Activated CD4-positive, alpha-beta T cell treated with anti-CD3 and anti-CD28 coated beads, Interleukin-2, amount 50 U/mL, for 1 hour (primary cell): ENCODE measurements at regions not wholly inside any gene's neighbourhood (a gene's known extent, or its start where the extent isn't known, plus 50 kb on each side); places are given as distances from the start of the nearest gene placed in this dataset.
"Not testable (repeated sequence)": the region's sequence is repeated elsewhere in the genome, so short reads cannot be mapped to it uniquely, and the experiment has no call there.

Experiments used
- DNase-seq: peaks from one replicate; pipeline ENCODE4 v3.0.0-alpha.2; 2020

DNA sequence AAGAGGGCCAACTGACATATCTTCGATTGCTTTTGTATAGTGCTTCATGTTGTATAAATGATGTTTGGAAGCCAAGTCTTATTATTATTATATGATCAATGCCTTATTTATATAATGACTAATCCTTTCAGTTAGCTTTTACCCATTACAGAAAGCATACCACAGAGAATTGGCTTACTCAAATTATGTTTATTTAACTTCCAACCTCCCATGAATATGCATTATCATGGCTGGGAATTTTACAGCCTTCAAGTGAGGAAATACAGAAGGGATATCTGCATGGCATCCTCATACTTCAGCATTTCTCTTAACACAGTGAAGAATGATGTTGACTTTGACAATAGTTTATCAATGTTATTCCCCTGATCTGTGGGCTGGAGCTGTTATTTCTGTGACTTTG is 225.9 kb upstream of the GAP43 start:
- DNase-seq = no peak

DNA sequence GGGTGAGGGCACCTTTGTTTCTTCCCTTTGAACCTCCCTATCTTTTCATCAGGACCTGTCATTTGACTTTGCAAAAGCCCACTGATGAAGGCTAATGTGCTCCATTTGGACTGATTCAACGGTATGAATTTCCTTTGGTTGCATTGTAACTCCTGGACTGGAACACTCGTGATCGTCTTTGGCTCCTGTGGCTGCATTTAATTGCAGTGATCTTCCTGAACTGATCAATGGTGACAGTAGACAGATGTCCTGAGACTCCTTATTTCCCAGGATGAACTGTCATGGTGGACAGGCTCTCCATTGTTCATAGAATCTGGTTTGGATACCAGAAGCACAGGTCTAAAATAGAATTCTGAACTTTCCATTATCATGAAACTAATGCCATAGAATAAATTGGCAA is 224.8 kb upstream of the GAP43 start:
- DNase-seq = no peak

DNA sequence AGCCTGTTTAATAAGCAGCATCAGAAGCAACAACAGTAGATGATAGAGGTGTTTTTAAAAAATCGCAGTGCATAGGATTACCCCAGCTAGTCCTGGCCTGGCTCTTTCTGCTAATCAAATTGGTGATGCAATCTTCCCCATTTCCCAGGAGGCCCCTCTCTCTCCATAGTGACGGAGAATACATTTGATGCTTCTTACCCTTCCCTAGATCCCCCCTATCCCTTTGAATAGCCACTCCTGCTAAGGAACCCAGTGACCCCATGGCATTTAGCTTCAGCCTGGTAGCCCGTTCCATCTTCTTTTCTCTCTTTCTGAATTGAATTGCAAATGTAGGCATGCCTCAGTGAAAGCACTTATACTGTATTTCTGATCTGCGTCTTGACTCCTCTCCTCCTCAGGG is 223.6 kb upstream of the GAP43 start:
- no peak for DNase-seq

DNA sequence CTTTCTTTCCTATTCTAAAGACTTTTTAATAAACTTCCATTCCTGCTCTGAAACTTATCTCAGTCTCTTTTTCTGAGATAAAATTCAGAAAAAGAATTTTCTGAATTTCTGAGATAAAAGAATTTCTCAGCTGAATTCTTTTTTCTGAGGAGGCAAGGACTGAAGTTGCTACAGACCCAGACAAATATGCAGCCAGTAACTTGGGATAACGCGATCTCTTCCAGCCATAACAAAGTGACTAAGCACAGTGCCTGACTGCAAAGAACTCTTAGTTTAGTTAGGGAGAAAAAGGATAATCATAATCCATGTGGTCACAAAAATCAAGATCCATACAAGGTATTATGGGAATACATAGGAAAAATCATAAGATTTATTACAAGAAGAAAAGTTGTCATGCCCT is 222.0 kb upstream of the GAP43 start:
- DNase-seq = no peak

DNA sequence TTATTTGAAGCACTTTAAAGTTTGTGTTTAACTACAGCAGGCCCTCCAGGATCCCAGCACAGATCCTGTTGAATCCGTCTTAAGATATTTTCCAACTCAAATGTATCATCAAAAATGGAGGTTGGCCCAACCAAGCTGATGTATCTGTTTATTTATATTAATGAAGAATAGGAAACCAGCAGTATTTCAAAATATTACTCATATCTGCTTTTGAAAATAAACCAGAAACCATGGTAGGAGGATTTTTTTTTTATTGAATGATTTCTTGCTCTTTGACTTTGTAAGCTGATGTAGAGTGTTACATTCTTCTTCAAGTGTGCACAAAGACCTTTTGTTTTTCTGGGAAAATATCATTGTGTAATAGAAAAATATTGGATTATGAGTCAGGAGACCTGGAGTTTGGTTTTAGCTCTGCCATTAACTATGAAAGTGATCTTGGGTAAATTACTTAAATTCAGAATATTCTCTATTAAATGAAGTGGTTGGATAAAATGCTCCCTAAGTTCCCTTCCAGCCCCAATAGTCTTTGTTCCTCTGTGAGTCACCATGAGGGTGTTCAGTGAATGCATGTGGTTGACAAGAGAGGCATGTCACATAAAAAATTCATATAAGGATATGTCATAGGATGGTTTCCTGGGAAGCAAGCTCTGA is 221.3 kb upstream of the GAP43 start:
- DNase-seq = no peak

DNA sequence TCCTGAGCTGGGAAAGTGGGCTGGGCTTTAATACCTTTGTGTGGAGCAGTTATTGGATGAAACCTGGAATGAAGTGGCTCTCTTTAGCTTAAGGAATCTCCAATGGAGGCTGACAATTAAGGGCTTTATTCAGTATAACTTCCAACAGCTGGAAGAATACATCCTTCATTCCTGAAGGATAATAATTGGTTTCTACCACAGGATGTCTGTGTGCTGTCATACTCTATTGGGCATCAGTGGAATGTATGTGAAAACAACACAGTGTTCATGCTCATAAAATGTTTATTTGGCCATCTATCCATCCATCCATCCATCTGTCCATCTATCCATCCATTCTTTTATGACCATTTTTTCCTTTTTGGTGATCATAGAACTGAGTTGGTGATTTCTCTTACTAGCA is 220.7 kb upstream of the GAP43 start:
- no peak for DNase-seq

DNA sequence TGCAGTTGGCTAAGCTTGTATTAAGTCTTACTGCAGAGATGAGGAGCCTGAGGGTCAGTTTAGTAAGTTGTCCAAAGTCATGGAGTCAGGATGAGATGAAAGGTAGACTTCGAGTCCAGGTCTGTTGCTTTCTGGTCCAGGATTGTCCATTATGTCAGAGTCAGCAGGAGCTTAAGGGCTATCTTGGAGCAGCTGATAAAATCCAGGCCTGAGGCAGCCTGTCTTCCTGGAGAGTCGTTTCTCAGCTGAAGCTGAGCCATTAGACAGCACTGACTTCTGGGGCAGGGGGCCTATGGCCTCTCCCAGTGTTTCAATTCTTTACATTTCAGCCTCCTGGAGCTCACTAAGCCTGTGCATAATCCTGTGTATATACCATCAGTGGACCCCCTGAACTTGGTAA is 219.5 kb upstream of the GAP43 start:
- DNase-seq = no peak

DNA sequence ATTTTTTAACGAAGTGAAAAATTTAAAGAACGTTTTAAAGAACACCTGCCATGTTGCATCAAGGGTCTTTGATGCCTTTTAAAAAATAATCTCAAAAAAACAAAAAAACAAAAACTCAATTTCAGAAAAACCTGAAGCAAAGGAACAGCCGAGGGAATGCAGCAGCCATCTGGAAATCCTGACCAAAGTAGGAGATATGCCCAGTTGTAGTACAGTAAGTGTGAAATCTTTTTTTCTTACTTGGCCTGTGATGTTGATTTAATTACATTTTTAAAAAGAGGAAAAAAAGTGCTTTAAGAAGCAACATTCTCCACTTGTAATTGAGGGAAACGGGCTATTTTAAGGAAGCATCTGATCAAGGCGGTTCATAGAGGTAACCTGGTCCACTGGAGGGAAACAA is 213.7 kb upstream of the GAP43 start:
- DNase-seq = no peak

DNA sequence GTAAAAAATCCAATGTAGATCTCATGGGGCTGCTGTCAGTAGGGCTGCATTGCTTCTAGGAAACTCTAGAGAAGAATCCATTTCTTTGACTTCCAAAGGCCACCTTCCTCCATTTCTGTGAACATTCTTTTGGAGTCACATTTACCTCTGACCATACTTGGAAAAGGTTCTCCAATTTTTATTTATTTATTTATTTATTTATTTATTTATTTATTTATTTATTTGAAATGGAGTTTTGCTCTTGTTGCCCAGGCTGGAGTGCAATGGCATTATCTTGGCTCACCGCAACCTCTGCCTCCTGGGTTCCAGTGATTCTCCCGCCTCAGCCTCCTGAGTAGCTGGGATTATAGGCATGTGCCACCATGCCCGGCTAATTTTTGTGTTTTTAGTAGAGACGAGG is 208.7 kb upstream of the GAP43 start:
- DNase-seq = not testable (repeated sequence)

DNA sequence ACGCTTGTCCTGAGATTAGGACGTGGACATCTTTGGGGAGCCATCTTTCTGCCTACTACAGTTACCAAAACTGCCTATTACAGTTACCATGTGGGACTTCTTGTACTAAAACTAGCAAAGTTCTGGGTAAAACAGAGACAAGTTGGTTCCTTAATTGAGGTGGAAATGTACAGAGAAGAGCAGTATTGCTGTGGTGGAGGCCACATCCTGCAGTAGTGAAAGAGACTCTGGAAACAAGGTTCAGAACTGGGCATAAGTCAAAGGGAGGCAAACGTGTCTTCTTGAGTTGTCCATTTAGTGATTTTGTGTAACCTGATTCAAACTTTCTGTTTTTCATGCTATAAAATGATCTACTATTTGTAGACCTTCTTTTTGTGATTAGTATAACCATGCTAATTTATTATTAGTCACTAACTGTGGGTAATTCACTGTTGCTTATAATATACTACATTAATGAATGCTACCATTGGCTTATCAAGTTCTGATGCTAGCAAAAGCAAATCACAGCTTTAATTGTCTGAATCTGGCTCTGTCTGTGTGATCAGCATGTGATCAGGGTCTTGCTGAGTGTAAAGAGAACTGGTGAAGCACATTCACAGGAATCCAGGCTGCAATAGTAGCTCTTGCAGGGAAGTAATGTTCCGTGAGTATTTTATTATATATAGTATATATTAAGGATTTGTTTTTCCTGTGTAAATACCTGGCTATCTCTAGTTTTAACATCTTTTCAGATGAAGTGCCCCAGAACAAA is 207.9 kb upstream of the GAP43 start:
- DNase-seq = no peak

DNA sequence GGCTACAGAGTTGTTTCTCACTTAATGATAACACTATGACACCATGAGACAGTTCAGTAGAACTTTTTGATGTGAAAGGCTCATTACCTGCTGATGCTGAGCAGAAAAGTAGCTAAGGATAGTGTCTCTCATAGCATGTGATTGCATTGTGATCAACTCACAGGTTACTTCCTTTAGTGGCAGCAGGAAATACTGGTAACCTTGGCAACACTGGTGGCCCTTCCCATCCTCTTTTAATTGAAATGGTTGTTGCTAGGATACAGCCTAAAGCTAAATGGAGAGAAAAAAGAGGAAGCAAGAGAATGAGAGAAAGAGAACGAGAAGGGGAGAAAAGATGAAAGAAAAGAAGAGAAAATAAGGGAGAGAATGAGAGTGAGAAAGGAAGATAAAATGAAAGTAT is 204.7 kb upstream of the GAP43 start:
- DNase-seq = no peak

DNA sequence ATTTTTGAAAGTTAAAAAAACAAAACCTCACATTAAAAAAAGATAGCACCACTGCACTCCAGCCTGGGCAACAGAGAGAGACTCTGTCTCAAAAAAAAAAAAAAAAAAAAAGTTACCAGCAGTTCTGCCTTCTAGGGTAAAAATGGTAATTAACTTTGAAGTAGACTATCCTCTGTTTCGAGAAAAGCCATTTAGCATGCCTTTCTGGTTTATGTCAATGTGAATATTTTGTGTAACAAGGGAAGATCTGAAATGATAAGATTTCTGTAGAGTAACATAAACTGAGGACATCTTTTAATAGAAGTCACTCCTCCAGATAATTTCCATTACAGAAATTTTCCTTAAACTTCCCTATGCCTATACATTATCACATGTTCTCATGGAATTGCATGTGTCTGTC is 203.2 kb upstream of the GAP43 start:
- no peak for DNase-seq

DNA sequence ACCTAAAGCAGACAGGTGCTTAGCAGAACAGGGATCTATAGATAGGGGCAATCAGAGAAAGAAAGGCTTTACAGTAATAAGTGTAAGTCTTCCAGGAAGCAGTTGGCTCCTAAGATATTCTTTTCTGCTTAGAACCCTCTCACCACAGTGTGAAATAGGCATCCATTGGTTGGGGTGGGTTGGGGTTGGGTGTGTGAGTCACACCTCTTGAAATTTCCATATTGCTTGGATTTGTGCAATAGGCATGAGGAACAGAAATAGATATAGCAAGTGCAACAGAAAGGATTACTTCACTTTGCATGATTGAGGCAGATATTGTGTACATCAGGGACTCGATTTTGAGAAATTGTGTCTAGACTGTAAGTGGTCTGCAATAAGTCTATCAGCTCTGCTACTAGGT is 200.1 kb upstream of the GAP43 start:
- no peak for DNase-seq

DNA sequence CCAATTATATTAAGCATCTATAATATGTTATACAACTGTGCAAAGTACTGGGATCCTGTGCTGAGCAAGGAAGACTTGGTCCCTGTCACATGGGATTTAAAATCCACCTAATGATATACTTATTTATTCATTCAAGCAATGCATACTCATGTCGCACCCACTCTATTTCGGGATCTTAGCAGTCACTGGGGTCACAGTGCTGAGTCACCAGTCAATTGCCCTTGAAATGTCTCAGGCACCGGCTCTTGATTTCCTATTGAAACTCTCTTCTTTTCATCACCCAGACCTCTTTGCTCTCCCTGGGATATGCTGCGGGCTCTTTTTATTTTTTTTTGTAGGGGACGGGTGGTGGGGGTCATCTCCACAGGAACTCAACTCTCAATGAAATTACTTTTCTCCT is 194.5 kb upstream of the GAP43 start:
- DNase-seq = no peak

DNA sequence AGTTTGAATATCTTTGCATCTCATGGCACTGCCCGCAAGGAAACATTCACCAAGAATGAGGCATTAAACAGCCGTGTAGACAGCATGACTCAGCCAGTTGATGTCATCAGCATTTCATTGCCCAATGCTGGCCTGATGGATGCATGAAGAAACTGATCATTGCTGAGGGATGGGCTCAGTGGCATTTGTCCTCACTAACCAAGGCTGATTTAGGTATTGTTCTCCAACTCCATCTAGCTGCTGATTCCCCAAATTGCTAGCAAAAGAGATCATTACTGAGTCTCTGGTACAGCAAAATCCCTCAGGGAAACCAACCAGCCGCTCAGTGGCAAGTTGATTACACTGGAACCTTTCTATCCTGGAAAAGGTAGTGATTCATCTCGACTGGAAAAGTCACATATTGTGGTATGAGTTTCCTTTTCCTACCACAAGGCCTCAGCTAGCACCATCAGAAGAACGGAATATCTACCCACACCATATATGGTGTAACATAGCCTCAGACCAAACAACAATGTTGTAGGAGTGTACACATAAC is 186.5 kb upstream of the GAP43 start:
- DNase-seq = no peak

DNA sequence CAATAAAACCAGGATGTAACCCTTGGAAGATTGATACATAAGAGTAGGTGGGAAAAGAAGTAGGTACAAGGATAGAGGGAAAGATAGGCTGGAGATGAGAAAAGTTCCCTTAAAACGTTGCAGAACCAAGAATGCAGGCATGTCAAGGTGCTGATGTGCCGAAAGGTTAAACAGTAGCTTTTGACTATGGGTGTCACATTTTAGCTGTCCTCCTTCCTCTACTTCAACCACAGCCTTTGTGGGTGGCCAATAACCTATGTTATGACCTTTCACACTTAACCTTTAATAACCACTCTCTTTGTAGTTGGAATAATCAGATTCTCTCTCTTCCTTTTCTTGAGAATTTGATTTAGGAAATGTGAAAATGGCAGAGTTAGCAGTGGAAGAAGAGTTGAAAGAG is 184.5 kb upstream of the GAP43 start:
- no peak for DNase-seq

DNA sequence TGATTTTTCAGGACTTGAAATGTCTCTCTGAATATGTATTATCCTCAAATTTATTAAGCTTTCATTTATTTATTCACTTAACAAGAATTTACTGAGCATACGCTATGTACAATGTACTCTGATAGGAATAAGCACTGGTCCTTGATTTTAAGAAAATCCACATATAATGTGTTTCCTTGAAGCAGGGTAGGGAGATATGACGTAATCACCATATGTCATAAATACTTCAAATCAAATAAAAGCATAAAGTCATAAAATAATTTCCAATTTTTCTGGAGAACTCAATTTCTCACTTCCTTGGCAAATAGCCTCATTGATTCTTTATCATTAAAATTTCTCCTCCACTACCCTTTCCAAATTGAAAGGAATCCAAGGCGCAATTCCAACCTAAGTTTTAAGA is 177.8 kb upstream of the GAP43 start:
- DNase-seq = no peak

DNA sequence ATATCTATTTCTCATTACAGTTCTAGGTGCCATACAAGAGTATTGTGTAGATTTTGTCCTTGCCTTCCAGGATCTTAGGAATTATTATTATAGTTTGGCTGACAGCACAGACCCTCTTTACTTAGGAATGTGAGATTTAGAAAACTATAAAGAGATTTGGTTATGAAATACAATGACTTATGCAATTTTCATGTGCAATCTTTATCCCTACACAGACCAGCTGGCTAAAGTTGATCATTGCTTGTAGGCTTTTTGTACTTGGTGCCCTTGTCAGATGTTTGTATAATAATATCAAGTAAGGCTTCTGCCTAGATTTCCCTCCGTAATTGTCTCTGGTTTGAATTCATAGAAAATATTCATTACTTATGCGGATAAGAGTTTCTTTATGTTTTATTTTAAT is 174.5 kb upstream of the GAP43 start:
- no peak for DNase-seq

DNA sequence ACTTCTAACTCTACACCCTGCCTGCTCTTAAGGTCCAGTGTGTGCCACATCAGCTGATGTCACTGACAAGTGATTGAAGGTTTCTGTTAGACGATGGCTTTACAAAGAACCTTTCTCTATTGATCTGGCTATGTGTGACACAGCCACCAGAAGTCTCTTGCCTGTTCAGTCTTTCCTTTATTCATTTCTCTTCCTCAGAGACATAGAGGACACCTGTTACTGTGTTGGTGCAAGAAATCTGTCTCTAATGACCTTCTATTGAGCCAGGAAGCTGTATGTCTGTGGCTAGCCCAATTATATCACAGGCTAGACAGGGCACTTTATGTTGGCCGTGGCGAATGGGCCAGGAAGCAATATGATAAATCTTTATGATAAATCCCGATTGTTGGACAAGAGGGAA is 173.3 kb upstream of the GAP43 start:
- DNase-seq = no peak

DNA sequence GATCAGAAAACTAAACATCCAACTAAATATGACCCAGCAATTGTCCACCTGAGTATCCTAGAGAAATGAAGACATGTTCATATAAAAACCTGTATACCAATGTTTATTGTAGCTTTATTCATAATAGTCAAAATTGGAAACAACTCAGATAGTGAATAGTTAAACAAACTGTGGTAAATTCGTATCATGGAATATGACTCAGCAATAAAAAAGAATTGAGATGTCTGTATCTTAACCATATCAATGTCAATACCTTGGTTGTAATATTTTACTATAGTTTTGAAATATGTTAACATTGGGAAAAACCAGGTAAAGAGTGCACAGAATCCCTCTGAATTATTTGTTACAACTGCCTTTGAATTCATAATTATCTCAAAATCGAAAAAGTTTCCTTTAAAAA is 159.3 kb upstream of the GAP43 start:
- no peak for DNase-seq

DNA sequence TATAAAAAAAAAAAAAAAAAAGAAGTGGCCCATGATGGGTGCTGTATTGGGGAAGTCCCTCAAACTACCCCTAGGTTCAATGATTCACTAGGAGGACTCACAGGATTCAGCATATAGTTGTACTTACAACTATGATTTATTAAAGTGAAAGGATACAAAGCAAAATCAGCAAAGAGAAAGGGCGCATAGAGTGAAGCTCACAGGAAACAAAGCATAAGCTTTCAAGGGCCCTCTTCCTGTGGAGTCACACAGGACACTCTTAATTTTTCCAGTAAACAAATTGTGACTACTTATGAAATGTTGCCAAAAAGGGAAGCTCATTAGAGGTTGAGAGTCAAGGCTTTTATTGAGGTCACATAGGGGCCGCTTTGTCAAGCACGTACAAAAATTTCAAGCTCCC is 153.7 kb upstream of the GAP43 start:
- no peak for DNase-seq

DNA sequence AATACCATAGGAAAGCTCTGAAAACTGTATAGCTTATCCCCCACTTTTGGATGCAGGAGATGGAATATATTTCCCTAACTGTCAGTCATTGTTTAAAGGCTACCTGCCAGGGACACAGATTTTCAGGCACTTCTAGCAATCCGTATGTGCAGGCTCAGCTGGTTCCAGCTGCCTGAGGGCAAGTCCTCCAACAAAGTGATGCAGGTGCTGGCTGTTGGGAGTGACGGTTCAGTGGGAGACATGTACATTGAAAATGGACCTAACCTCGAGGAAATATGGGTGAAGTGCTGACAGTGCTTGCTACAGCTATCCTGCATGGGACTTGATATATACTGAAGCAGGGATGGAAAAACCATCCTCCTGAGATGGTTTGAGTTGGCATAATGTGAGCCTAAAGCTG is 153.1 kb upstream of the GAP43 start:
- DNase-seq = no peak

DNA sequence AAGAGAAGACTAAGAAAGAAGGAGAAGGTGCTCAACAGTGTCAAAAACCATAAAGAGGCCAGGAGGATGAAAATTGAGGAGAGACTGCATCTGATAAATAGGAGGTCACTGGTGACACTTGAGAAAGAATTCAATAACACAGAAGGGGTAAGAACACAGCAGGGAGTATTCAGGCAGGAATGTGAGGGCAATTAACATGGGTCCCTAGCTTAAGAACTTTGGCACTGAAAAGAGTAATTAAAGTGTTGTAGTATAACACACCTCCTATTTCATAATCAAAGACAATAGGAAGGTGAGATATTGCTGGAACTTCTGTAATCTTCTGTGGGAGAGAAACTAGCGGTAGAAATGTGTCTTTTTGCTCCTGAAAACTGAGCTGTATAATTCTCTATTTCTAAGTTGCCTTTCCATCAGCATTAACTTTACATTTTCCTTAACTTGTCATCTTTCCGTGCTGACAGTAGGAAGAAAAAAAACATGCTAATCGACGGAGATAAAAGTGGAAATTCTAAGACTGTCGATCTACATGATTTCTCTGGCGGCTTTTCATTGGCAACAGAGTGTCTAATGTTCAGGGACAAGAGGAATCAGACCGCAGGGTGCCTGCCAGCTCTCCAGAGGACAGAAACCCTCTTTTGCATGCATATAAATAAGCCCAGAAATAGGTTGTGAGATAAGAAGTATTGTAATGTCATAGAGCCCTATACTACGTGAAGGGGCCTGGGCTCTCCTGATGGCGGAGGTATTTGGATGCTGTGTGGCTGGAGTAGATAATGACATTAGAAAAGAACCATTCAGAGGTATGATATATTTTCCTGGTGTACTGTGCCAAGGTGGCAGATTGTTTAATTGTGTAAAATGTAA is 147.9 kb upstream of the GAP43 start:
- DNase-seq = no peak

DNA sequence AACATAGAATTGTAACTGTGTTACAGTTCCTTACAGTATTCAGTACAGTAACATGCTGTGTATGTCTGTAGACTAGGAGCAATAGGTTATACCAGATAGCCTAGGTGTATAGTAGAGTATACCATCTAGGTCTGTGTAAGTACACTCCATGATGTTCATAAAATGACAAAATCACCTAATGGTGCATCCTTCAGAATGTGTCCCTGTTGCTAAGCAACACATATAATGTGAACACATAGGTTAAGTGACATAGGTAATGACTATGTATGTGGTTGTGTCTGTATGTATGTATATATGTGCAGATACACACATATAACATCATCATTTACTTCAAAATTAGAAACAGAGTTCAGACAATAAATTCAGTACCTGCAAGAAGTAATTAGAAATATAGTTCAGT is 146.8 kb upstream of the GAP43 start:
- DNase-seq = no peak
